Activated B cell treated with CpG ODN at 0.5 μM for 24 hours (primary cell): ENCODE measurements at regions not wholly inside any gene's neighbourhood (a gene's known extent, or its start where the extent isn't known, plus 50 kb on each side); places are given as distances from the start of the nearest gene placed in this dataset.

Experiments
- ATAC-seq: fragments of 200-7000 bp; cut with Tn5 transposase; one replicate; pipeline ENCODE4 v1.10.0; 2021; ENCODE audit warnings: low read depth, mild to moderate bottlenecking, moderate library complexity
- CTCF ChIA-PET: fragments of 350-600 bp; sonication (Branson Sonifier 250); formaldehyde crosslinking; loops from one replicate; lab custom pipeline; 2021; ENCODE audit warnings: antibody characterized with exemption; lab: Charles Lee
- POLR2A ChIA-PET: fragments of 350-600 bp; sonication (Branson Sonifier 250); formaldehyde crosslinking; loops from one replicate; lab custom pipeline; 2021; ENCODE audit warnings: antibody characterized with exemption; lab: Charles Lee
- DNase-seq: peaks from one replicate; pipeline ENCODE4 v3.0.0; 2022
- H3K27ac Mint-ChIP-seq: one replicate; pipeline ENCODE4 v1.8.0; 2020; ENCODE audit warnings: mixed read lengths
- H3K27me3 Mint-ChIP-seq: one replicate; pipeline ENCODE4 v1.8.0; 2021; ENCODE audit warnings: mixed read lengths
- H3K36me3 Mint-ChIP-seq: one replicate; pipeline ENCODE4 v1.8.0; 2021; ENCODE audit warnings: low read depth, mixed read lengths
- H3K4me1 Mint-ChIP-seq: one replicate; pipeline ENCODE4 v1.8.0; 2021; ENCODE audit warnings: mixed read lengths
- H3K4me3 Mint-ChIP-seq: one replicate; pipeline ENCODE4 v1.8.0; 2020; ENCODE audit warnings: mild to moderate bottlenecking, mixed read lengths
- H3K9me3 Mint-ChIP-seq: one replicate; pipeline ENCODE4 v1.8.0; 2020; ENCODE audit warnings: mixed read lengths
- intact Hi-C: fragments of 100-400 bp; cut with micrococcal nuclease; formaldehyde crosslinking; loops from one replicate; pipeline ENCODE4 v1.15.1; 2024
- TF ChIP-seq, protein P1 (sequence below): fragments of 200-600 bp; IDR thresholded peaks from one replicate; pipeline ENCODE4 v1.8.0; 2022; ENCODE audit warnings: antibody characterized with exemption, mild to moderate bottlenecking

DNA sequence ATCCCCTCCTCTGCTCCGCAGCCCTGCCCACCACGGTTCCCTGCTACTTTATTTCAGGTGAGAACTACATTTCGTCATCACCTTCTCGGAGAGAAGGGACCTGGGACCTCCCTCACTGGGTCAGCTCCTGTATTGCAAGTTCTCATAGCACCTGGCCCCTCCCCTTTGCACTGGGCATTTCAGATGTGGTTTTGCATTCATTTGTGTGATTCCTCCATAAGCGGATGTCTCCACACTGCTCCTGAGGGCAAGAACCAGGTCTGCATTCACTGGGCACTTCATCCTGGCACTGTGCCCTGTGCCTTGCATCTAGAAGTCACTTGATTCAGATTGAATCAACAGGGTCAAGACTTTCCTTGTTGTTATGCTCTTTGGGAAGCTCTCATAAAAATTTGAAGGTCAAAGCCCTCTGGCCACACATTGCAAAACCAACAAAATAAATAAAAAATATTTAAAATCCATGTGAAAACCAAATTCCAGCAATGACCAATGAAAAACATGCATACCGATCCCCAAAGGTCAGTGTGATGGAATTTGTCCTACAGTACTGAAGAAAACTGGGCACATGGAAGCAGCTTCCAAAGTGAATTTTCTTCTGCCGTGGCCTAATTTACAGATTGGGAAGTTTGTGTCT, 89.1 kb upstream of the F13A1 start:
- ChIA-PET POLR2A (interaction anchor here (4.8 kb wide), 1 partner anchor 18 kb away, joined by 118 read pairs; no protein-coding TSS in a partner anchor), CTCF (no interaction called here)
- Mint-ChIP-seq H3K27ac (peak overlapping the region; percentile 46), H3K9me3 (no peaks in the 10 kb centered on the region), H3K4me3 (no peak overlapping the region), H3K36me3 (no peaks in the 10 kb centered on the region), H3K27me3 (peaks cover 11% of the 10 kb centered on the region), H3K4me1 (peaks cover 9% of the 10 kb centered on the region)
- intact Hi-C loops: no loop called here
- DNase-seq (no peak), ATAC-seq (no peak)
- TF ChIP-seq, protein P1, sequence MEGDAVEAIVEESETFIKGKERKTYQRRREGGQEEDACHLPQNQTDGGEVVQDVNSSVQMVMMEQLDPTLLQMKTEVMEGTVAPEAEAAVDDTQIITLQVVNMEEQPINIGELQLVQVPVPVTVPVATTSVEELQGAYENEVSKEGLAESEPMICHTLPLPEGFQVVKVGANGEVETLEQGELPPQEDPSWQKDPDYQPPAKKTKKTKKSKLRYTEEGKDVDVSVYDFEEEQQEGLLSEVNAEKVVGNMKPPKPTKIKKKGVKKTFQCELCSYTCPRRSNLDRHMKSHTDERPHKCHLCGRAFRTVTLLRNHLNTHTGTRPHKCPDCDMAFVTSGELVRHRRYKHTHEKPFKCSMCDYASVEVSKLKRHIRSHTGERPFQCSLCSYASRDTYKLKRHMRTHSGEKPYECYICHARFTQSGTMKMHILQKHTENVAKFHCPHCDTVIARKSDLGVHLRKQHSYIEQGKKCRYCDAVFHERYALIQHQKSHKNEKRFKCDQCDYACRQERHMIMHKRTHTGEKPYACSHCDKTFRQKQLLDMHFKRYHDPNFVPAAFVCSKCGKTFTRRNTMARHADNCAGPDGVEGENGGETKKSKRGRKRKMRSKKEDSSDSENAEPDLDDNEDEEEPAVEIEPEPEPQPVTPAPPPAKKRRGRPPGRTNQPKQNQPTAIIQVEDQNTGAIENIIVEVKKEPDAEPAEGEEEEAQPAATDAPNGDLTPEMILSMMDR: no peak

DNA sequence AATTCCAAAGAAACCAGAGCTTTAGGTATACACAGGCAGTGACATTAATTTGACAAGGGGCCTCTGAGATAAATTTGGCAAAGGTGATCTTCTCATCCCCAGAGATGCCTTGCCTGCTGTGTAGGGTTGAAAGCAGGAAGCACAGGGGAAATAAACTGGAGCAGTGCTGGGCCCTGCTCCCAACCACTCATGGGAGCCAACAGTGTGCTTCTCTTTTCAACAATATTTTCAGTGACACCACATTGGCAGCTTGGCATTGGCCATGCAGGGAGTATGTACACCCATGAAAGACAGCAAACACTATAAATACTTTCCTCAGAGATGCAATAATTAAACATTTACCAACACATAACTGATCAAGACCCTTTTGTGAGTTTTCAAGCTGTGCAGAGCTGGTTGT, 90.7 kb upstream of the F13A1 start:
- Mint-ChIP-seq H3K4me1 (peaks cover 7% of the 10 kb centered on the region), H3K9me3 (no peaks in the 10 kb centered on the region), H3K4me3 (no peak overlapping the region), H3K27ac (no peak overlapping the region), H3K36me3 (no peaks in the 10 kb centered on the region), H3K27me3 (peaks cover 15% of the 10 kb centered on the region)
- ChIA-PET POLR2A (interaction anchor here (0.9 to 1.2 kb wide), 2 partner anchors 21 to 79 kb away, joined by 3 to 5 read pairs; no protein-coding TSS in a partner anchor), CTCF (no interaction called here)
- no peak for ATAC-seq
- intact Hi-C loops: no loop called here
- TF ChIP-seq, protein P1: no peak
- DNase-seq: no peak

- Mint-ChIP-seq H3K9me3 (no peaks in the 10 kb centered on the region), H3K4me1 (peaks cover 7% of the 10 kb centered on the region), H3K4me3 (no peak overlapping the region), H3K27ac (no peak overlapping the region), H3K36me3 (no peaks in the 10 kb centered on the region), H3K27me3 (peaks cover 18% of the 10 kb centered on the region)
- POLR2A ChIA-PET: interaction anchor here (1.2 kb wide), 1 partner anchor 22 kb away, joined by 3 read pairs; no protein-coding TSS in a partner anchor
- no peak for ATAC-seq
- intact Hi-C loops: no loop called here
- no peak for DNase-seq
- TF ChIP-seq, protein P1: no peak
- CTCF ChIA-PET: no interaction called here
These were observed 91.8 kb upstream of the F13A1 start for GRCh38 chr6:6412221-6412620.

DNA sequence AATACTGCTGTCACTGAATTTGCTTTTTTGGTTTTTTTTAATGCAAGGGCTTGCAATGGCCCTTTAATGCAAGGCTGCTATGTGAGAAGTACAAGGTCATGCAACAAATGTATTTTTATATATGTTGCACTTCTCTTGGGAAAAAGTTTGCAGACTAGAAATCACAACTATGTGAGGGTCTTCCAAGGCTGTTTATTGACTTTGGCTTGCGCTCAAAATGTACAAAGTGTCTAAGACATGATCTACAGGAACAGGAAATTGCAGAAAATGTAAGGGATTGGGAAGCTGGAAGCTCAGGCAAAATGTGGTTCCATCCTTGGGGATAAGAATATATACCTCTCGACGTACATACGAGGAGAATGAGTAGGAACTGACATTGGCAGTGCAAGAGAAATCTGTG, 92.2 kb upstream of the F13A1 start:
- POLR2A ChIA-PET: no interaction called here
- DNase-seq: no peak
- ATAC-seq: no peak
- peaks cover 7% of the 10 kb centered on the region for H3K4me1 Mint-ChIP-seq
- H3K9me3 Mint-ChIP-seq: no peaks in the 10 kb centered on the region
- peaks cover 18% of the 10 kb centered on the region for H3K27me3 Mint-ChIP-seq
- no peak overlapping the region for H3K4me3 Mint-ChIP-seq
- TF ChIP-seq, protein P1: no peak
- no peak overlapping the region for H3K27ac Mint-ChIP-seq
- CTCF ChIA-PET: no interaction called here
- intact Hi-C loops: no loop called here
- no peaks in the 10 kb centered on the region for H3K36me3 Mint-ChIP-seq

- Mint-ChIP-seq H3K9me3 (no peaks in the 10 kb centered on the region), H3K27me3 (peaks cover 12% of the 10 kb centered on the region), H3K36me3 (no peaks in the 10 kb centered on the region), H3K4me1 (no peaks in the 10 kb centered on the region), H3K27ac (no peak overlapping the region), H3K4me3 (no peak overlapping the region)
- intact Hi-C loops: no loop called here
- TF ChIP-seq, protein P1: no peak
- ChIA-PET CTCF (no interaction called here), POLR2A (no interaction called here)
- ATAC-seq (no peak), DNase-seq (no peak)
These were observed 94.5 kb upstream of the F13A1 start for GRCh38 chr6:6414931-6415330.
